GM21825 (cell line): ENCODE measurements at regions not wholly inside any gene's neighbourhood (a gene's known extent, or its start where the extent isn't known, plus 50 kb on each side); places are given as distances from the start of the nearest gene placed in this dataset.
"Not testable (repeated sequence)": the region's sequence is repeated elsewhere in the genome, so short reads cannot be mapped to it uniquely, and the experiment has no call there.

Source experiments
- ATAC-seq: cut with Tn5 transposase; IDR thresholded peaks from one replicate; pipeline ENCODE4 v1.9.1; 2021; ENCODE audit warnings: mild to moderate bottlenecking, moderate library complexity; ENCODE audit not compliant: unreplicated experiment

DNA sequence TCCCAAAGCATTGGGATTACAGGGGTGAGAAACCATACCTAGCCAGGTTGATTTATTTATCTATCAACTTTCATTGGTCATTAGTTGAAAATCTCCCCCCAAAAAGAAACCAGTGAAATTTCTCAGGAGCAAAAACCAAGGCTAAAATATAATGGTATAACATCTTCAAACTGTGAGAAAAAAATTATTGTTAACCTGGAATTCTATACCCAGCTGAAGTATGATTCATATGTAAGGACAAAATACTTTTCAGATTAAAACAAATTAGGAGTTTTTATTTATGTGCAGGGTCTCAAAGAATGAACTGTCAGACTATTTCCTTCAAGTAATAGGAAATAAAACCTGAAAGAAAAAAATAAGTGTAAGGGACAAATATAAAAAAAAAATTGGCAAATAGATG, 1053.9 kb downstream of the UQCRFS1 start:
- no peak for ATAC-seq

GRCh38 chr19:28155265-28155664, 1057.7 kb downstream of the UQCRFS1 start:
- ATAC-seq: no peak

DNA sequence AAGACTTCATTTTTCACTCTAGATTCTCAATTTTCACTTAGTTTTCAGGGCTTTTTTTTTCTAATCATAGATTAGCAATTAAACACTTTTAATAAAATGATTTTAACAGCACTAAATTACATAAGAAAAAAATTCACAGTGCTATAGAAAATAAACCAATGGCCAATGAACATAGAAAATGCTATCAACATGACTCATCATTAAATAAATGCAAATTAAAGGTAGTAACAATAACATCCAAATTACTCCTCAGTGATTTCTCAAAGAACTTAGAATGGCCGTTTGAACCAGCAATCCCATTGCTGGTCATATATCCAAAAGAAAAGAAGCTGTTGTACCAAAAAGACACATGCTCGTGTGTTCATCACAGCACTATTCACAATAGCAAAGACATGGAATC, 1058.9 kb downstream of the UQCRFS1 start:
- ATAC-seq: no peak

DNA sequence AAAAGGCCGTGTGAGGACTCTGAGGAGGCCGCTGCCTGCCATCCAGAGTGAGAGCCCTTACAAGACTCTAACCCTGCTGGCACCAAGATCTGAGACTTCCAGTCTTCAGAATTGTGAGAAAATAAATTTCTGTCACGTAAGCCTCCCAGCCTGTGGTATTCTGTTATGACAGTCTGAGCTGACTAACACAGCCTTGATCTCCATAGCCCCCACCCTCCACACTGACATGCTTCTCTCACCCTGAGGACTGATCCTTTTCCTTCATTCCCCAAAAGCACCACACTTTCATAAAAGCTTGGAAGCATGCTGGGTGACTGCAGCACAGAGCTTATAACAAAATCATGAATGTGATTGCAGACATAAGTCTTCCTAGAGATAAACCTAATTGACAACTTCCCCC, 1059.8 kb downstream of the UQCRFS1 start:
- ATAC-seq: no peak

DNA sequence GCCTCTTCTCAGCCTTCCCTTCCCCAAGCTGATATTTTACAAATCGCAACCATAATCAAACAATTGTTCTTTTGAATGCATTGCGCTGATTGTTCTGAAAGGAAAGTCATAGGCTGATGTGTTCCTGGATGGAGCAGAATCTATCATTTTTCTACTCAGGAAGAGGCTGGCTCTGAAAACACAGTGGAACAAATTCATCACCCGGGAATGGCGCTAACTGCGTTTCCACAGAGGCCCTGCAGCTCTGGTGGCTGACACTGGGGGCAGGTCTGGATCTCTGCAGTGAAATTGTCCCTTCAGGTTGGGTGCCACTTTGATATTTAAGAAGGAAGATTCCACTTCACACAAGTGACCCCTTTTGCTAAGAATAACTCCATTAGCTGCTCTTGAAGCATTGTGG, 1060.8 kb downstream of the UQCRFS1 start:
- ATAC-seq: no peak

- ATAC-seq: no peak
These were observed 1062.8 kb downstream of the UQCRFS1 start for GRCh38 chr19:28150129-28150528.

DNA sequence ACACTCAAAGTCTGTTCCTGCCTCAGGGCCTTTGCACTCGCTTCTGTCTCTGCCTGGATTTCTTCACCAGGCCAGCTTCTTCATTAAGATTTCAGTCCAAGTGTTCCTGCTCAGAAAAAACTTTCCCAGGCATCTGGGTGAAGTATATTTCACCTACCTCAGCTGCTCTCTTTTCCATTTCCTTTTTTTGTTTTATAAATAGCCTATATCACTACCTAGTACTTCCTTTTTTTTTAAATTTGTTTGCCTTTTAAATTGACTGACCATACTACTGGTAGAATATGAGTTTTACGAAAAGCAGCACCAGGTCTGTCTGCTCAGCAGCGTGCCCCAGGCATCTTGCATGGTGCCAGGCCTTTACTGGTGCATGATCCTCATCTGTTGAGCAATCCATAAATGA, 1064.4 kb downstream of the UQCRFS1 start:
- no peak for ATAC-seq

DNA sequence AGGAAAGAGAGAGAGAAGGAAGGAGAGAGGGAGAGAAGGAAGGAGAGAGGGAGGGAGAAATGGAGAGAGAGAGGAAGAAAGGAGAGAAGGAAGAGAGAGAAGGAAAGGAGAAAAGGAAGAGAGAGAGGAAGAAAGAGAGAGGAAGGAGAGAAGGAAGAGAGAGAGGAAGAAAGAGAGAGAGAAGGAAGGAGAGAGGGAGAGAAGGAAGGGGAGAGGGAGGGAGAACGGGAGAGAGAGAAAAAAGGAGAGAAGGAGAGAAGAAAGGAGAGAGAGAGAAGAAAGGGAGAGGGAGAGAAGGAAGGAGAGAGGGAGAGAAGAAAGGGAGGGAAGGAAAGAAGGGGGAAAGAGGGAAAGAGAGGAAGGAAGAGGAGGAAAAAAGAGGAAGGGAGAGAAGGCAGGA, 1070.7 kb downstream of the UQCRFS1 start:
- no peak for ATAC-seq

- ATAC-seq: no peak
These were observed 1072.8 kb downstream of the UQCRFS1 start for GRCh38 chr19:28140201-28140600.

DNA sequence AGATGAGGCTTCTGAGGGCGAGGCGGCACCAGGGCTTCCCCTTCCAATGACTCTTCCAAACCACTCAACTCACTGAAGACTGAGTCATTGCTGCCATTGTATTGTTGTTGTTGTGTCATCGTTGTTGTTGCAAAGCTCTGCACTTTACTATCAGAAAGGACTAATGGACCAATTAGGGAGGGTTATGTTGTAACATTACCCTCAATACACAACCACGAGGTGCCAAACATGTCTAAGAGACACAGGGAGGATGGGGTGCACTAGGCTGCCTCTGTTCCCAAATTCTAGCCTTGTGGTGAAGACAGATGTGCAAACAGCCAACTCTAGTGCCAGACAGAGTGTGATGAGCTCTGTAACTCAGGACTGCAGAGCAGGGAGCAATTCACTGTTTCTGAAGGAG, 1075.2 kb downstream of the UQCRFS1 start:
- ATAC-seq: no peak

- no peak for ATAC-seq
These were observed 1076.2 kb downstream of the UQCRFS1 start for GRCh38 chr19:28136796-28137195.

DNA sequence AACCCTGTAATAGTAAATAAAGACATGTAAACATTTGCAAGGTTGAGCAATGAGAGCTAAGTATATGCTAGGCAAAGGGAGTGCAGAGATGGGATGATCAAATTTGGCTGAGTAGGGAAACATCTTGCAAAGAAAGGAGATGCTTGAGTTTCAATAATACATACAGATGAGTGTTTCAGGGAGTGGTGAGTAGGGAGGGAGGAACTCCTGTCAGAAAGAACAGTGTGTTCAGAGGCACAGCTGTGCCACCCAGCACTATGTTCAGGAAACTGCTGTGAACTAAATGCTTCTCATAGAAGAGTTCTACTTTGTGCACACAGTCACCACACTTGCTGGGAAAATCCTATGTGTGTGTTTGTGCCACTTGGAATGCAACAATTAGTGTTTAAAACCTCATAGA, 1077.1 kb downstream of the UQCRFS1 start:
- no peak for ATAC-seq

DNA sequence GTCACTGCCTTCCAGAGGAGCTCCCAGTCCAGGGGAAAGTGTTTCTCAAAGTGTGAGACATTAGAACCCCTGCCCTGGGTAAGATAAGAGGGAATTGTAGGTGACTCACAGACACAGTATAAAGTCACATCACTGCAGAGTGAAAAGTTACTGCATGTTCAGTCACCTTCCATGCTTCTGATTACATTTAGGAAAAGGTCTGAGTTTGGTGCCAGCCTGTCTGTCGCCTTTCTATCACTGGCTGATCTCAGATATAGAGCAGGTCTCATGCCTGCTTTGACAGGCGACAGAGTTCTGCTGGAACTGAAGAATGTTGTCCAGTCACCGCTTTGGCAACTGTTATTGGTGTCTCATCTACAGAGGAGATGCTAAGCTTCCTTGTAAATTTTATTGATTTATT, 1078.6 kb downstream of the UQCRFS1 start:
- ATAC-seq: no peak

DNA sequence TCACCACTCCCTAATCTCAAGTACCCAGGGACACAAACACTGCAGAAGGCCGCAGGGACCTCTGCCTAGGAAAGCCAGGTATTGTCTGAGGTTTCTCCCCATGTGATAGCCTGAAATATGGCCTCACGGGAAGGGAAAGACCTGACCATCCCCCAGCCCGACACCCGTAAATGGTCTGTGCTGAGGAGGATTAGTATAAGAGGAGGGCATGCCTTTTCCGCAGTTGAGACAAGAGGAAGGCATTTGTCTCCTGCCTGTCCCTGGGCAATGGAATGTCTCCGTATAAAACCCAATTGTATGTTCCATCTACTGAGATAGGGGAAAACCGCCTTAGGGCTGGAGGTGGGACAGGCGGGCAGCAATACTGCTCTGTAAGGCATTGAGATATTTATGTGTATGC, 1082.1 kb downstream of the UQCRFS1 start:
- ATAC-seq: not testable (repeated sequence)

- ATAC-seq: no peak
These were observed 1082.9 kb downstream of the UQCRFS1 start for GRCh38 chr19:28130066-28130511.

- no peak for ATAC-seq
These were observed 1084.6 kb downstream of the UQCRFS1 start for GRCh38 chr19:28128341-28128740.

DNA sequence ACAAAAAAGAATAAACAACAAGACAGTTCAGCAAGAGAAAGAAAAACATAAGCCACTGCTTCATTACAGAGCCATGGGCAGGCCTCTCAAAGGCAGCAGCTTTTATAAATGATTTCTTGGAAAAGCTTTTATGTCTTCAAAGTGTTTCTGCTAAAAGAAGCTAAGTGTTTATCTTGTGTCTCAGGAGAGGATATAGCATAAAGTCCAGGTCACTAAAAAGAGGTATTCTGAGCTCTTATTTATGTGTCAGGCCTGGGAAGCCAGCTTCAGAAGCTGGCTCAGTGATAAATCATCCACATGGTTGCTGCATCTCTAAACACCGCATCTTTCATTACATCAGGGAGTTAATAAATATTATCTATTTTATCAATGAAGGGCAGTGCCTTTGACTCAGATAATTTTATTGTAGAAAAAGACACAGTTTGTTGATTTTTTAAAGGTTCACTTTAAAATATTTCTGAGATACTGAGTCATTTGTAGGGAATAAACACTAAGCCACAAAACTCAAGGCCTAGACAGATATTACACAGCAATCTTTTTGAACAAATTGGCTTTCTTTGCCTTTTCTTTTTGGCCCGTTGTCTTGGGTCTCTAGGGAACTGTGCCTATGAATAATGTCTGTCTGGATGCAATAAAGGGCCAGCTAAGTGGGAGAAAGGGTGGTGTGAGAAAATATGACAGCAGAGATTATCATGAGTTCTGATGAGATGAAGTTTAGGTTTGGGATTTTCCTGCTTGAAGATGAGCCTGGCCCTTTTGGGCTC, 1086.6 kb downstream of the UQCRFS1 start:
- no peak for ATAC-seq

DNA sequence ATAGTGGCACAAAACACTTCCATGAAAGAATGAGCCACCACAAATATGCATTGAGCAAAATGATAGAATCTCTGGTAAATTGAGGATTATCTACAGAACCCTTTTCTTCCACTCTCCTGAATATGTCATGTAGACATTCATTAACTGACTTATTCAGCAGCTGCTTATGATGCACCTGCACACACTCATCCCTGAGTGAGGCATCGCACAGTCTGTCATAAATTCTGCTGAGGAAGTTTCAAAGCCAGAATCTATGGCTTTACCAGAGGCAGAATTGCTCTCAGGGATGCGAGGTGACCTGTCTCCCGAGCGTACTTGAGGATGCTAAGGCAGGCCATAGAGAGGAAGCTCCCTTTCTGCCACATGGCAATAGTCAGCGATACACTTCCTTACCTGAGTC, 1090.2 kb downstream of the UQCRFS1 start:
- ATAC-seq: no peak

DNA sequence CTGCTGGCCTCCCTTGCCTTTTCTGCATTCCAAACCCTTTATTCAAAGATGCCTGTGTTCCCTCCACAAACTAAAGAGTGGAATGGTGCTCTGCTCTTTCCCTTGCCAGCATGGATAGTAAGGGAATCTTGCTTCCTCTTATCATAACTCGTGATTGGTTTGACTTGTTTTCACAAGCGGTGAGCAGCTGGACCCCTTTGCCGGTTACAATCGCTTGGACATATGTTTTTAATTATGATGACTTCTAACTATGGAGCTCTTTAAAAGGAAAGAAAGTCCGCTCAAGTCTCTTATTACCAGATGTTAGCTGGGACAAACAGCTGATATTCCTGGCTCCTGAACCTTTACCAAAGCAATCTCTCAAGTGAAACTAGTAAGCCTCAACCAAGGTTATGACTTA, 1094.7 kb downstream of the UQCRFS1 start:
- ATAC-seq: no peak

DNA sequence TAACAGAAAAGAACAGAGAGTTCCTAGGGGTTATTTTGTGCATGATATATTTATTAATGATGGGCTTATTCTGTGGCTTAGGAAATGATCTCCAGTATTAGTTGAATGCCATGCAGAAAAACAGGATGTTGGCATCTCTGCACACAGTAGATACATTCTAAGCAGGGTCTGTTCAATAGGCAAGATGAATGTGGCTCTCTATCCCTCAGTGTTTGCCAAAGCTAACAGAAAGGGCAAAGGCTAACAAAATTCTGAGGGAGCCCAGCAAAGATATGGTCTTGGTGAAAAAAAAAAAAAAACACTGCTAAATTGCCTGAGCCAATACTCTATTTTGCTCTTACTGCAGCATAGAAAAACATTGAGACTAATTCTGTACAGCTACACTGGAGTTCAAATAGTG, 1095.8 kb downstream of the UQCRFS1 start:
- ATAC-seq: no peak

DNA sequence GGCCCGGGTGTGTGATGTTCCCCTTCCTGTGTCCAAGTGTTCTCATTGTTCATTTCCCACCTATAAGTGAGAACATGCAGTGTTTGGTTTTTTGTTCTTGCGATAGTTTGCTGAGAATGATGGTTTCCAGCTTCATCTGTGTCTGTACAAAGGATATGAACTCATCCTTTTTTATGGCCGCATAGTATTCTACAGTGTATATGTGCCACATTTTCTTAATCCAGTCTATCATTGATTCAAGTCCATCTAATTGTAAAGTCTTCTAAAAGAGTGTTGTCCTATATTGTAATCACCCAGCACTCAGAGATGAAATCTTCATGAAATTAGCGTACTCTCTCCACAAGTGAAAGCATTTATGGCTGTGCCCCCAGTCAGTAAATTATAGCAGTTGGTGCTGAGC, 1096.6 kb downstream of the UQCRFS1 start:
- not testable (repeated sequence) for ATAC-seq

- no peak for ATAC-seq
These were observed 1109.0 kb downstream of the UQCRFS1 start for GRCh38 chr19:28103921-28104320.

GRCh38 chr19:28084659-28085157, 1128.2 kb downstream of the UQCRFS1 start:
- not testable (repeated sequence) for ATAC-seq
